Endothelial cell (in vitro differentiated cells): ENCODE measurements at regions not wholly inside any gene's neighbourhood (a gene's known extent, or its start where the extent isn't known, plus 50 kb on each side); places are given as distances from the start of the nearest gene placed in this dataset.

Experiments used
- DNase-seq: peaks from one replicate; pipeline ENCODE4 v3.0.0; 2021; ENCODE audit warnings: low spot score
- H3K27ac Mint-ChIP-seq: one replicate; pipeline ENCODE4 v1.8.0; 2021; ENCODE audit warnings: mixed read lengths, inconsistent platforms; ENCODE audit not compliant: unreplicated experiment
- H3K27me3 Mint-ChIP-seq: one replicate; pipeline ENCODE4 v1.8.0; 2021; ENCODE audit warnings: mild to moderate bottlenecking, moderate library complexity, mixed read lengths, inconsistent platforms; ENCODE audit not compliant: unreplicated experiment
- H3K36me3 Mint-ChIP-seq: one replicate; pipeline ENCODE4 v1.8.0; 2021; ENCODE audit warnings: mild to moderate bottlenecking, low read depth, mixed read lengths, inconsistent platforms; ENCODE audit not compliant: unreplicated experiment
- H3K4me1 Mint-ChIP-seq: one replicate; pipeline ENCODE4 v1.8.0; 2021; ENCODE audit warnings: mild to moderate bottlenecking, mixed read lengths, inconsistent platforms; ENCODE audit not compliant: unreplicated experiment
- H3K4me3 Mint-ChIP-seq: one replicate; pipeline ENCODE4 v1.8.0; 2021; ENCODE audit warnings: mild to moderate bottlenecking, mixed read lengths, inconsistent platforms; ENCODE audit not compliant: unreplicated experiment
- H3K9me3 Mint-ChIP-seq: one replicate; pipeline ENCODE4 v1.8.0; 2021; ENCODE audit warnings: mixed read lengths, inconsistent platforms; ENCODE audit not compliant: unreplicated experiment
- TF ChIP-seq, protein P1 (sequence below): fragments of 200-600 bp; sonication (generic); IDR thresholded peaks from one replicate; pipeline ENCODE4 v1.5.0; 2021; ENCODE audit warnings: antibody characterized with exemption; ENCODE audit not compliant: unreplicated experiment

GRCh38 chr2:84078471-84078870 is 380.6 kb downstream of the SUCLG1 start:
- Mint-ChIP-seq H3K36me3 (no peaks in the 10 kb centered on the region), H3K27ac (no peak overlapping the region), H3K4me1 (no peaks in the 10 kb centered on the region), H3K27me3 (no peaks in the 10 kb centered on the region), H3K4me3 (no peak overlapping the region), H3K9me3 (no peaks in the 10 kb centered on the region)
- DNase-seq = no peak
- TF ChIP-seq, protein P1, sequence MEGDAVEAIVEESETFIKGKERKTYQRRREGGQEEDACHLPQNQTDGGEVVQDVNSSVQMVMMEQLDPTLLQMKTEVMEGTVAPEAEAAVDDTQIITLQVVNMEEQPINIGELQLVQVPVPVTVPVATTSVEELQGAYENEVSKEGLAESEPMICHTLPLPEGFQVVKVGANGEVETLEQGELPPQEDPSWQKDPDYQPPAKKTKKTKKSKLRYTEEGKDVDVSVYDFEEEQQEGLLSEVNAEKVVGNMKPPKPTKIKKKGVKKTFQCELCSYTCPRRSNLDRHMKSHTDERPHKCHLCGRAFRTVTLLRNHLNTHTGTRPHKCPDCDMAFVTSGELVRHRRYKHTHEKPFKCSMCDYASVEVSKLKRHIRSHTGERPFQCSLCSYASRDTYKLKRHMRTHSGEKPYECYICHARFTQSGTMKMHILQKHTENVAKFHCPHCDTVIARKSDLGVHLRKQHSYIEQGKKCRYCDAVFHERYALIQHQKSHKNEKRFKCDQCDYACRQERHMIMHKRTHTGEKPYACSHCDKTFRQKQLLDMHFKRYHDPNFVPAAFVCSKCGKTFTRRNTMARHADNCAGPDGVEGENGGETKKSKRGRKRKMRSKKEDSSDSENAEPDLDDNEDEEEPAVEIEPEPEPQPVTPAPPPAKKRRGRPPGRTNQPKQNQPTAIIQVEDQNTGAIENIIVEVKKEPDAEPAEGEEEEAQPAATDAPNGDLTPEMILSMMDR = no peak

DNA sequence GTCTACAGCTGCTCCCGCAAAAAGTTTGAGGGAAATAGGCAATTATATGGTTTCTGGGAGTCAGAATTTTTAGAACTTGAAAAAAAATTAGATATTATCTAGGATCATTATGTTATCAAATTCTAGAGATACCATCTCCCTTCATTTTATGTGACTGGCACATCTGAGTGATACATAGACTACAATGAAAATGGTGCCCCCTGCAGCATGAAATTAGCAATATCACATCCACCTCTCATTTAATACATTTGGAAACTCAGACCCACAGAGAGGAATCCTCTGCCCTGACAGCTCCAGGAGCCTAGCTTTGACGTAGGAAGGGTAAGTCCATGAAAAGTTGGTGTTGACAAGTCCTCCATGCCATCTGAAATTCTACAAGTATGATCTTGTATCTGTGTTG is 381.6 kb downstream of the SUCLG1 start:
- H3K27me3 Mint-ChIP-seq = peaks cover 1% of the 10 kb centered on the region
- no peak overlapping the region for H3K27ac Mint-ChIP-seq
- no peak overlapping the region for H3K4me3 Mint-ChIP-seq
- TF ChIP-seq, protein P1 = peak; percentile 74
- no peaks in the 10 kb centered on the region for H3K9me3 Mint-ChIP-seq
- DNase-seq = peak; percentile 41
- H3K36me3 Mint-ChIP-seq = no peaks in the 10 kb centered on the region
- H3K4me1 Mint-ChIP-seq = no peaks in the 10 kb centered on the region

DNA sequence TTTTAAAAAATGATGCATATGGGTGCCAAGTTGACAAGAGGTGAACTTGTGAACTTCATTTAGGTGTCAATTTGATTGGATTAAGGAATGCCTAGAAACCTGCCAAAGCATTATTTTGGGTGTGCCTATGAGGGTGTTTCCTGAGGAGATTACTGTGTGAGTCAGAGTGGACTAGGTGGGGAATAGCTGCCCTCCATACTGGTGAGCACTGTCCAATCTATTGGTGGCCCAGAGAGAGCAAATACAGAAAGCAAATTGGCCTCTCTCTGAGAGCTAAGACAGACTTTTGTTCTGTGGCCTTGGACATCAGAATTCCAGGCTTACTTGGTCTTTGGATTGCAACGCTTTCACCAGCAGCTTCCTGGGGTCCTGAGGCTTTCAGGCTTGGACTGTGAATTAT is 388.0 kb downstream of the SUCLG1 start:
- no peak for DNase-seq
- no peaks in the 10 kb centered on the region for H3K9me3 Mint-ChIP-seq
- H3K4me1 Mint-ChIP-seq = no peaks in the 10 kb centered on the region
- TF ChIP-seq, protein P1 = no peak
- peaks cover 3% of the 10 kb centered on the region for H3K27me3 Mint-ChIP-seq
- no peaks in the 10 kb centered on the region for H3K36me3 Mint-ChIP-seq
- no peak overlapping the region for H3K4me3 Mint-ChIP-seq
- H3K27ac Mint-ChIP-seq = no peak overlapping the region

DNA sequence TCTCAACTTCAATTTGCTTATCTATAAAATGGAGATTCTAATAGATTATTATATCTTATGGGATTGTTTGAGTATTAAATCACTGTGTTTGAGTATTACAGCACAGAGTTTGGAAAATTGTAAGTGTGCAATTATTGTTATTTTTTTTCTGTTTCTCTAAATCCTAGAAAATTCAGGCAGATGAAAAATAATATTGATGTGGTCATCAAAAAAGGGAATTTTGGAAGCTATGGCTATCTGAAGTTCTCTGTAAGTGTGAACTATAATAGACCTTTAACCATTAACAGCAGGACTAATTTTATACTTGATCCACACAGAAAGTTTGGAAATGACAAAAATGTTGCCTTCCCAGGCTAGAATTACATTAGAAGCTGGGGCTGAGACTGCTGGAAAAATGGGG is 393.2 kb downstream of the SUCLG1 start:
- Mint-ChIP-seq H3K27me3 (no peaks in the 10 kb centered on the region), H3K9me3 (no peaks in the 10 kb centered on the region), H3K36me3 (no peaks in the 10 kb centered on the region), H3K27ac (no peak overlapping the region), H3K4me3 (no peak overlapping the region), H3K4me1 (no peaks in the 10 kb centered on the region)
- TF ChIP-seq, protein P1 = no peak
- no peak for DNase-seq

DNA sequence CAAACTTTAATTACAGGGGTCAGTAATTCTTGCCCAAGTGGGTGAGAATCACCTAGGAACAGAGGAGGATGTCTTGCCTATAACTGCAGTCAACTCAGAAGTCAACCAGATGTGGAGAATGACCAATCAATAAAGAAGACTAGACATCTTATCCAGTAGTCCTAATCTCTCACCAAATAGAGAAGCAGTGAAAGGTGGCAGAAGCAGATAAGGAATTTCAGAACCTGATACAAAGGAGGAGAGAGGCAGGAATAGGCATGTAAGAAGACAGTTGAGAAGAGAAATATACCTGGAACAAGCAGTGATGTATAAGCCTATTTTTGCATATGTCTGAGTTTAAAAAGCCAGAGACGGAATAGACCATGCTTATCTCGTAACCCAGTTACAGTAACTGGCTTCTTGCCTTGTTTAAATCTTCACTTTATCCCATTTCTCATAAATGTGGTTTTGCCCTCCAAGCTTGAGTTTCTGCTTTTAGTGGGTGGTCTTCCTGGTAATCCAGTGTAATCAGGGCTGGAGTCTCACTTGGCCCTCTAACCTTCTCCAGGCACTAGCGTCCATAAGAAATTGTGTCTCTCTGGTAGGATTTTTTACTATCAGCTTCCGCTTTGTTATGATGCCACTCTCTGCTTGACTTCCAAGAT is 401.0 kb downstream of the SUCLG1 start:
- DNase-seq = no peak
- H3K36me3 Mint-ChIP-seq = no peaks in the 10 kb centered on the region
- no peak overlapping the region for H3K27ac Mint-ChIP-seq
- H3K4me3 Mint-ChIP-seq = no peak overlapping the region
- no peaks in the 10 kb centered on the region for H3K27me3 Mint-ChIP-seq
- H3K9me3 Mint-ChIP-seq = no peaks in the 10 kb centered on the region
- TF ChIP-seq, protein P1 = no peak
- H3K4me1 Mint-ChIP-seq = no peaks in the 10 kb centered on the region
